HepG2 (cell line): ENCODE measurements at regions not wholly inside any gene's neighbourhood (a gene's known extent, or its start where the extent isn't known, plus 50 kb on each side); places are given as distances from the start of the nearest gene placed in this dataset.

Experiments used
- ELF3 ChIP-seq: IDR thresholded peaks from 2 replicates; pipeline ENCODE4 v1.6.1; 2016; ENCODE audit warnings: missing genetic modification reagents, missing compliant biosample characterization
- HDAC1 ChIP-seq: sonication (generic); formaldehyde crosslinking; IDR thresholded peaks from 2 replicates; pipeline ENCODE4 v1.5.1; 2020; ENCODE audit warnings: mild to moderate bottlenecking, missing genetic modification reagents
- HMG20B ChIP-seq: conservative IDR thresholded peaks from 2 replicates; pipeline ENCODE4 v1.6.1; 2016; ENCODE audit warnings: missing genetic modification reagents, missing compliant biosample characterization
- JUNB ChIP-seq: sonication (generic); formaldehyde crosslinking; IDR thresholded peaks from 2 replicates; pipeline ENCODE4 v1.8.0; 2022; ENCODE audit warnings: missing genetic modification reagents, mild to moderate bottlenecking, borderline replicate concordance
- KDM2A ChIP-seq: sonication (generic); formaldehyde crosslinking; IDR thresholded peaks from 2 replicates; pipeline ENCODE4 v1.4.0; 2020; ENCODE audit warnings: low read depth, missing genetic modification reagents, borderline replicate concordance
- NFIC ChIP-seq: IDR thresholded peaks from 2 replicates; pipeline ENCODE4 v1.6.1; 2012; ENCODE audit warnings: mild to moderate bottlenecking, low read length, inconsistent platforms
- NKX3-1 ChIP-seq: sonication (generic); formaldehyde crosslinking; IDR thresholded peaks from 2 replicates; pipeline ENCODE4 v1.5.0; 2020; ENCODE audit warnings: missing genetic modification reagents
- RBAK ChIP-seq: sonication (generic); formaldehyde crosslinking; IDR thresholded peaks from 2 replicates; pipeline ENCODE4 v1.5.1; 2020; ENCODE audit warnings: mild to moderate bottlenecking, missing genetic modification reagents
- RFXANK ChIP-seq: IDR thresholded peaks from 2 replicates; pipeline ENCODE4 v1.6.1; 2016
- RNF2 ChIP-seq: fragments of 450-650 bp; conservative IDR thresholded peaks from 2 replicates; pipeline ENCODE4 v1.6.1; 2016; ENCODE audit warnings: low read depth
- SIN3A ChIP-seq: IDR thresholded peaks from 2 replicates; pipeline ENCODE4 v1.6.1; 2011; ENCODE audit warnings: low read depth, mild to moderate bottlenecking, control low read depth, low read length, borderline replicate concordance
- STAT5B ChIP-seq: sonication (generic); formaldehyde crosslinking; IDR thresholded peaks from 2 replicates; pipeline ENCODE4 v1.4.0; 2020; ENCODE audit warnings: missing genetic modification reagents
- TBX2 ChIP-seq: sonication (generic); formaldehyde crosslinking; IDR thresholded peaks from 2 replicates; pipeline ENCODE4 v1.5.0; 2020; ENCODE audit warnings: missing genetic modification reagents, mild to moderate bottlenecking, borderline replicate concordance
- TEAD3 ChIP-seq: optimal IDR thresholded peaks from 2 replicates; pipeline ENCODE3; 2016; ENCODE audit warnings: borderline replicate concordance
- TOPORS ChIP-seq: sonication (generic); formaldehyde crosslinking; IDR thresholded peaks from 2 replicates; pipeline ENCODE4 v1.8.0; 2023; ENCODE audit warnings: mild to moderate bottlenecking, missing genetic modification reagents
- YEATS4 ChIP-seq: sonication (generic); formaldehyde crosslinking; IDR thresholded peaks from 2 replicates; pipeline ENCODE4 v1.4.0; 2020; ENCODE audit warnings: missing genetic modification reagents, borderline replicate concordance
- ZNF10 ChIP-seq: sonication (generic); formaldehyde crosslinking; IDR thresholded peaks from 2 replicates; pipeline ENCODE4 v1.4.0; 2020; ENCODE audit warnings: mild to moderate bottlenecking, low read depth, missing genetic modification reagents, borderline replicate concordance
- ZNF256 ChIP-seq: sonication (generic); formaldehyde crosslinking; conservative IDR thresholded peaks from 2 replicates; pipeline ENCODE4 v1.4.0; 2020; ENCODE audit warnings: missing genetic modification reagents
- ZNF343 ChIP-seq: sonication (generic); formaldehyde crosslinking; IDR thresholded peaks from 2 replicates; pipeline ENCODE4 v1.4.0; 2020; ENCODE audit warnings: mild to moderate bottlenecking, missing genetic modification reagents
- TF ChIP-seq, protein P1 (sequence below): sonication (generic); formaldehyde crosslinking; IDR thresholded peaks from 2 replicates; pipeline ENCODE4 v1.8.1; 2023; ENCODE audit warnings: mild to moderate bottlenecking, moderate library complexity, missing genetic modification reagents
- TF ChIP-seq, protein P2 (sequence below): sonication (generic); formaldehyde crosslinking; IDR thresholded peaks from 2 replicates; pipeline ENCODE4 v1.9.0; 2022; ENCODE audit warnings: low read depth, missing genetic modification reagents
- TF ChIP-seq, protein P3 (sequence below): sonication (generic); formaldehyde crosslinking; IDR thresholded peaks from 2 replicates; pipeline ENCODE4 v1.4.0; 2020; ENCODE audit warnings: missing genetic modification reagents, mild to moderate bottlenecking, borderline replicate concordance
- TF ChIP-seq, protein P4 (sequence below): sonication (generic); formaldehyde crosslinking; IDR thresholded peaks from 2 replicates; pipeline ENCODE4 v1.4.0; 2020; ENCODE audit warnings: low read depth, mild to moderate bottlenecking, missing genetic modification reagents

DNA sequence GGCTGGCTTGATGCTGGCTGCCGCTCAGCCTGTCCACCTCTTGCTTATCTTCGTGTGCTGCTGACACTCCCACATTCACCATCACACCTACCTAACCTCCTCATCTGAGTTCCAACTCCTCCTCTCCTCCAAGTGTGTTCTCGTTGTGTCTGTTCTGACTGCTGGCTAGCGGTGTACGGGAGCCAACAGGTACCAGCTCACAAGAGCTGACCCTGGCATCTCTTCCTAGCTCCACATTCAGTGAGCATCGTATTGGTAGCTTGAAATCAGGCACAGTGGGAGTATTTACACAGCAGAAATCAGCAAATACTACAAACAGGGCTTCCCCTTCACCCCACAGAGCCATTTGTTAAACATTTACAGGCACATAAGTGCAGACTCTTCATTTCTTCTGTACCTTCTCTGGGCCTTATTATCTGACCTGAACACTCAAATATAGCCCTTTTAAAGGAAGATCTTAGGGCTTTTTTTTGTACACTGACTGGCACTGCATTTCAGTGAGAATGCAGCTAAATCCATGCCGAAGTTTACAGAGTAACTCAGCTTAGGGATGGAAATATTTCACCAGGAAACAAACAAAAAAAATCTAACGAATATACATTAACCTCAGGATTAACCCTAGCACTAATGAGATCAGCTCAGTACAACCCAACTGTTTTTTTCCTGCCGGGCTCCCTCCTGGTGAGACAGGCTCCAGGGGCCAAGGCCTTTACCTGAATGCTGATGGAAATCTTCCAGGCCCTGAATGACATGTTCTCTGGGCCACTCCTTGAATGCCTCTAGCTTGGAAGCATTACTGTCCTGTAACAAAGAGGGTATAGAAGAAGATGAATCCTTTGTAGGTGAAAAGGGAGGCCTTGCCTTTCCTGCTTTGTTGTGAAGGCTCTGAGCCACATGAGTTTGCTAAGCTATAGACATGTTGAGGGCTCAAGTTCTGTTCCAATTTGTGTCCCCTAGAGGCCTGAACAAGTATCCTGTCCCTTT lies 150.5 kb upstream of the LPP start (continued):
- TF ChIP-seq, protein P1, sequence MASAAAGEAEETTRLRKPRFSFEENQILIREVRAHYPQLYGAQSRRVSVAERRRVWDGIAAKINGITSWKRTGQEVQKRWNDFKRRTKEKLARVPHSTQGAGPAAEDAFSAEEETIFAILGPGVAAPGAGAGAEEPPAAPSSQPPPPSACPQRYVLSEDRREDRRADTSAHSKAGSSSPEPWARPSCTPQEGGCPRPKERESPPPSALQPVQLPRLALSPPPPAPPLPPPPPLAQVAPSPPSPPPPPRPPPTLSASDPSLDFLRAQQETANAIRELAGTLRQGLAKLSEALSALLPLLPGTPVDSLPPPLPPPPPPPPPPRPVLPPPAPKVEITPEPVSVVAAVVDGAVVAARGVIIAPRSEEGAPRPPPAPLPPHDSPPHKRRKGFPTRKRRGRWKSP (CRISPR knock-in tag): peak; percentile 71; the same call in 1 of the 2 replicates
- peak; percentile 48; the same call in 1 of the 2 replicates for TF ChIP-seq ELF3 (CRISPR knock-in tag)
- TF ChIP-seq, protein P2, sequence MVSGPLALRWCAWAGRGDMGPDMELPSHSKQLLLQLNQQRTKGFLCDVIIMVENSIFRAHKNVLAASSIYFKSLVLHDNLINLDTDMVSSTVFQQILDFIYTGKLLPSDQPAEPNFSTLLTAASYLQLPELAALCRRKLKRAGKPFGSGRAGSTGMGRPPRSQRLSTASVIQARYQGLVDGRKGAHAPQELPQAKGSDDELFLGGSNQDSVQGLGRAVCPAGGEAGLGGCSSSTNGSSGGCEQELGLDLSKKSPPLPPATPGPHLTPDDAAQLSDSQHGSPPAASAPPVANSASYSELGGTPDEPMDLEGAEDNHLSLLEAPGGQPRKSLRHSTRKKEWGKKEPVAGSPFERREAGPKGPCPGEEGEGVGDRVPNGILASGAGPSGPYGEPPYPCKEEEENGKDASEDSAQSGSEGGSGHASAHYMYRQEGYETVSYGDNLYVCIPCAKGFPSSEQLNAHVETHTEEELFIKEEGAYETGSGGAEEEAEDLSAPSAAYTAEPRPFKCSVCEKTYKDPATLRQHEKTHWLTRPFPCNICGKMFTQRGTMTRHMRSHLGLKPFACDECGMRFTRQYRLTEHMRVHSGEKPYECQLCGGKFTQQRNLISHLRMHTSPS (CRISPR knock-in tag): peak; percentile 93
- no peak for TF ChIP-seq ZNF256
- peak; percentile 26; the same call in 1 of the 2 replicates for TF ChIP-seq YEATS4 (CRISPR knock-in tag)
- no peak for TF ChIP-seq ZNF343 (CRISPR knock-in tag)
- TF ChIP-seq NKX3-1 (CRISPR knock-in tag): peak; percentile 50; the same call in 1 of the 2 replicates
- TF ChIP-seq TOPORS (CRISPR knock-in tag): 0 out of 2 replicates have a peak, but pooled peaks have one; percentile 41
- TF ChIP-seq ZNF10 (CRISPR knock-in tag): no peak
- no peak for TF ChIP-seq JUNB (CRISPR knock-in tag)
- TF ChIP-seq, protein P3, sequence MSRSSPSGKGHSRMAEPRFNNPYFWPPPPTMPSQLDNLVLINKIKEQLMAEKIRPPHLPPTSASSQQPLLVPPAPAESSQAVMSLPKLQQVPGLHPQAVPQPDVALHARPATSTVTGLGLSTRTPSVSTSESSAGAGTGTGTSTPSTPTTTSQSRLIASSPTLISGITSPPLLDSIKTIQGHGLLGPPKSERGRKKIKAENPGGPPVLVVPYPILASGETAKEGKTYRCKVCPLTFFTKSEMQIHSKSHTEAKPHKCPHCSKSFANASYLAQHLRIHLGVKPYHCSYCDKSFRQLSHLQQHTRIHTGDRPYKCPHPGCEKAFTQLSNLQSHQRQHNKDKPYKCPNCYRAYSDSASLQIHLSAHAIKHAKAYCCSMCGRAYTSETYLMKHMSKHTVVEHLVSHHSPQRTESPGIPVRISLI: peak; percentile 80; the same call in 1 of the 2 replicates
- TF ChIP-seq RBAK (CRISPR knock-in tag): no peak
- no peak for TF ChIP-seq HMG20B (CRISPR knock-in tag)
- peak; percentile 44 for TF ChIP-seq TBX2 (CRISPR knock-in tag)
- TF ChIP-seq, protein P4, sequence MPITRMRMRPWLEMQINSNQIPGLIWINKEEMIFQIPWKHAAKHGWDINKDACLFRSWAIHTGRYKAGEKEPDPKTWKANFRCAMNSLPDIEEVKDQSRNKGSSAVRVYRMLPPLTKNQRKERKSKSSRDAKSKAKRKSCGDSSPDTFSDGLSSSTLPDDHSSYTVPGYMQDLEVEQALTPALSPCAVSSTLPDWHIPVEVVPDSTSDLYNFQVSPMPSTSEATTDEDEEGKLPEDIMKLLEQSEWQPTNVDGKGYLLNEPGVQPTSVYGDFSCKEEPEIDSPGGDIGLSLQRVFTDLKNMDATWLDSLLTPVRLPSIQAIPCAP (CRISPR knock-in tag): no peak
- TF ChIP-seq SIN3A: no peak
- TF ChIP-seq STAT5B: no peak
- TF ChIP-seq RNF2: no peak
- TF ChIP-seq HDAC1 (CRISPR knock-in tag): peak; percentile 78
- TF ChIP-seq RFXANK: no peak; the same call in none of the 2 replicates
- no peak; the same call in 1 of the 2 replicates for TF ChIP-seq KDM2A
- peak; percentile 88 for TF ChIP-seq TEAD3
- TF ChIP-seq NFIC: peak; percentile 70
